Karpas-422 (cell line): ENCODE measurements at regions not wholly inside any gene's neighbourhood (a gene's known extent, or its start where the extent isn't known, plus 50 kb on each side); places are given as distances from the start of the nearest gene placed in this dataset.

Experiments used
- DNase-seq: peaks from one replicate; pipeline ENCODE4 v3.0.0-alpha.2; 2015
- H2AFZ ChIP-seq: fragments of 200-600 bp; sonication (generic); 2 replicates; pipeline ENCODE4 v1.6.1; 2014; ENCODE audit warnings: antibody characterized with exemption, low read length, mixed read lengths
- H3K27ac ChIP-seq: fragments of 200-600 bp; sonication (generic); 2 replicates; pipeline ENCODE4 v1.5.1; 2014; ENCODE audit warnings: mild to moderate bottlenecking, low read length, moderate library complexity
- H3K27me3 ChIP-seq: fragments of 200-600 bp; sonication (generic); 2 replicates; pipeline ENCODE4 v1.6.1; 2014; ENCODE audit warnings: low read length, mixed read lengths
- H3K36me3 ChIP-seq: fragments of 200-600 bp; sonication (generic); 2 replicates; pipeline ENCODE4 v1.6.1; 2014; ENCODE audit warnings: low read length, mixed read lengths; ENCODE audit not compliant: insufficient read depth
- H3K4me1 ChIP-seq: fragments of 200-600 bp; sonication (generic); 2 replicates; pipeline ENCODE4 v1.6.1; 2014; ENCODE audit warnings: mild to moderate bottlenecking, low read length, mixed read lengths
- H3K4me2 ChIP-seq: fragments of 200-600 bp; sonication (generic); 2 replicates; pipeline ENCODE4 v1.6.1; 2014; ENCODE audit warnings: low read length, low read depth, mild to moderate bottlenecking; ENCODE audit not compliant: poor library complexity, severe bottlenecking
- H3K4me3 ChIP-seq: fragments of 200-600 bp; sonication (generic); 2 replicates; pipeline ENCODE4 v1.5.1; 2014; ENCODE audit warnings: mild to moderate bottlenecking, antibody characterized with exemption, low read length, mixed read lengths
- H3K79me2 ChIP-seq: fragments of 200-600 bp; sonication (generic); 2 replicates; pipeline ENCODE4 v1.6.1; 2014; ENCODE audit warnings: mild to moderate bottlenecking, low read length, mixed read lengths
- H3K9ac ChIP-seq: fragments of 200-600 bp; sonication (generic); 2 replicates; pipeline ENCODE4 v1.6.0; 2014; ENCODE audit warnings: low read length
- H3K9me2 ChIP-seq: fragments of 200-600 bp; sonication (generic), shearing (Covaris generic); replicated peaks from 2 replicates; pipeline ENCODE4 v1.6.0; 2014; ENCODE audit warnings: mild to moderate bottlenecking, low read length, moderate library complexity; ENCODE audit not compliant: insufficient read depth
- H3K9me3 ChIP-seq: fragments of 300-700, 200-600 bp; sonication (generic); 2 replicates; pipeline ENCODE4 v1.6.1; 2014; ENCODE audit warnings: low read length, mixed read lengths
- H4K20me1 ChIP-seq: fragments of 200-600 bp; sonication (generic); 2 replicates; pipeline ENCODE4 v1.6.1; 2014; ENCODE audit warnings: mild to moderate bottlenecking, antibody characterized with exemption, low read length, low read depth; ENCODE audit not compliant: insufficient read depth

GRCh38 chr9:74284581-74285450 lies 212.3 kb upstream of the RORB start:
- no peak overlapping the region for H3K27ac ChIP-seq

DNA sequence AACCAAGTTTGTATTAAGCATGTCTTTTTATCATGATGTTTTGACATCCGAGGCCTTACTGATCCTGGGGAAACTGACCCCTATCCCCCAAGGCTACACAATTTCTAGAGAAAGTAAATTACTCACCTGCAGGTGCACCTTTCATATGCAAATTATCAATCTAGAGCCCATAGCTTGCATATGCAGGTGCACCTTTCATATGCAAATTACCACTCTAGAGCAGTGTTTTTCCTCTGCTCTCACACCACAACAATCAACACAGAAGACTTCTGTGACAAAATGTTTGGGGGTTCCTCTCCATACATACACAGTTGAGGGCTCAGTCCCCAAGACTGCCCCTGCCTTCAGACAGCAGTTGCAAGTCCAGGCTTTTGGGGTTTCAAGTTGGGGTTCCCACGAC lies 203.7 kb upstream of the RORB start:
- no peaks in the 10 kb centered on the region; the same call in 1 of the 2 replicates for H3K9me2 ChIP-seq
- no peaks in the 10 kb centered on the region for H3K79me2 ChIP-seq
- H3K36me3 ChIP-seq: no peaks in the 10 kb centered on the region
- no peak overlapping the region for H3K9ac ChIP-seq
- no peak overlapping the region for H3K4me3 ChIP-seq
- no peaks in the 10 kb centered on the region for H3K27me3 ChIP-seq
- H3K4me1 ChIP-seq: no peaks in the 10 kb centered on the region
- H3K4me2 ChIP-seq: no peak overlapping the region
- H4K20me1 ChIP-seq: no peaks in the 10 kb centered on the region
- no peak for DNase-seq
- H2AFZ ChIP-seq: no peak overlapping the region
- no peak overlapping the region for H3K27ac ChIP-seq
- no peaks in the 10 kb centered on the region for H3K9me3 ChIP-seq

More at GRCh38 chr9:74284581-74285450, 212.3 kb upstream of the RORB start:
- H3K9me3 ChIP-seq: no peaks in the 10 kb centered on the region
- no peak overlapping the region for H3K4me3 ChIP-seq
- no peaks in the 10 kb centered on the region for H3K9me2 ChIP-seq
- H2AFZ ChIP-seq: no peak overlapping the region
- H3K9ac ChIP-seq: no peak overlapping the region
- no peaks in the 10 kb centered on the region for H3K36me3 ChIP-seq
- H3K27me3 ChIP-seq: no peaks in the 10 kb centered on the region
- no peak for DNase-seq
- H4K20me1 ChIP-seq: no peaks in the 10 kb centered on the region
- H3K79me2 ChIP-seq: no peaks in the 10 kb centered on the region
- H3K4me2 ChIP-seq: no peak overlapping the region
- H3K4me1 ChIP-seq: no peaks in the 10 kb centered on the region

DNA sequence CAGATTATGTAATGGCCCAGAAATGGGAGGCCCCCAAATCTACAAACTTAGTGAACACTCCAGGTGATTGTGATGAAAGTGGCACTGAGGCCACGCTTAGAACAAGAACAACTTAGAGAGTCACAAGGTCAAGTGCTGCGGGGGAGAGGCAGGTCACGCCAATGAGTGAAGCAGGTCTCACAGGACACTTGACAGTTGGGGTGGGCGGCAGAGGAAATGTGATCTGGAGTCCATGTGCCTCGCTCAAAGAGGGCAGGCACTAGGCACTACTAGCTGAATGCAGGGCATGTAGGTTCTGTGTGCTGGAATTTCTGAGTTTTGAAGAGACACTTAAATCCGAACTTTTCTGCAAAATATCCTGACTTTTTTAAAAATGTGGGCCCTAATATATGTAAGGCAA lies 193.2 kb upstream of the RORB start:
- Histone ChIP-seq H2AFZ (no peak overlapping the region), H3K4me3 (no peak overlapping the region), H3K36me3 (no peaks in the 10 kb centered on the region), H3K9ac (no peak overlapping the region), H3K4me2 (no peak overlapping the region), H3K4me1 (no peaks in the 10 kb centered on the region), H3K9me2 (no peaks in the 10 kb centered on the region), H3K79me2 (no peaks in the 10 kb centered on the region), H3K27ac (no peak overlapping the region), H3K9me3 (no peaks in the 10 kb centered on the region; the same call in 1 of the 2 replicates), H4K20me1 (no peaks in the 10 kb centered on the region), H3K27me3 (no peaks in the 10 kb centered on the region)
- DNase-seq: no peak

DNA sequence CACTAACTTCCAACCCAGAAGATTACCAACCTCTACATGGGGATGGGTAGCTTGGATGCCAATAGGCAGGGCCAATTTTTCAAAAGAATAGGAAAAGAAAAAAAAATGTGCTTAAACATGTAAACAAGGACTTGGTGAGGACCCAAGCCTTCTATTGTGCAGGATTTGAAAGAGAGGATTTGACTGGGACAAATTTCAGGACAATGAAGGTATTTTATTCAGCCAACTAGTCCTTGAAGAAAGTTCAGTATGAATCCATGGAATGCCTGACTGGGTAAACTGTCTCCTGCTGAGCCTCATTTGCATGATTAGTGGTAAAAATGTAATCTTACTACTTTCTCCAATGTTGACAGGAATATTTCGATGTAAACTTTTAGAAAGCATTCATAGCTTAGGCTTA lies 192.5 kb upstream of the RORB start:
- H3K4me3 ChIP-seq: no peak overlapping the region
- no peaks in the 10 kb centered on the region for H3K79me2 ChIP-seq
- H3K9me2 ChIP-seq: no peaks in the 10 kb centered on the region
- no peak for DNase-seq
- H2AFZ ChIP-seq: no peak overlapping the region
- no peaks in the 10 kb centered on the region for H4K20me1 ChIP-seq
- H3K9me3 ChIP-seq: no peaks in the 10 kb centered on the region; the same call in 1 of the 2 replicates
- no peak overlapping the region for H3K27ac ChIP-seq
- no peaks in the 10 kb centered on the region for H3K36me3 ChIP-seq
- H3K9ac ChIP-seq: no peak overlapping the region
- no peak overlapping the region for H3K4me2 ChIP-seq
- no peaks in the 10 kb centered on the region for H3K4me1 ChIP-seq
- H3K27me3 ChIP-seq: no peaks in the 10 kb centered on the region

- no peaks in the 10 kb centered on the region for H3K9me3 ChIP-seq
Measured at GRCh38 chr9:74309654-74310053, 187.5 kb upstream of the RORB start.

DNA sequence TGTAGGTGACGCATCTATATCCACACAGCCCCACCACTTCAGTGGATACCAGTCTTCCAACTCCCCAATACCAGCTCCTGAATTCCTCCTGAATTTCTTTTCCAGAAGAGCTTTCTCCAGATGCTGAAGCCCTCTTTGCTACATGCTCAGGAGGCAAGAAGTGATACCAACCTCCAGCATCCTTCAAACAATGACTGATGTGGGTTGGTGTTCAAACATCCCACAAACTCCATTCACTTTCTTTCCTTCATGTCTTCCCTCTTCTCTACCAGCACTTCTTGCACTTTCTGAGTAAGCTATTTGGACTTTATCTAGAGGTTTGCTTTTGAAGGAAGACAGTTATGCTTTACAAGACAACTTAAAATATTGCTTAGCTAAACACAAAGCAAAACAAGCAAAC lies 179.9 kb upstream of the RORB start:
- no peak overlapping the region for H3K4me3 ChIP-seq
- H3K79me2 ChIP-seq: no peaks in the 10 kb centered on the region
- no peaks in the 10 kb centered on the region for H3K4me1 ChIP-seq
- H2AFZ ChIP-seq: no peak overlapping the region
- H3K27me3 ChIP-seq: no peaks in the 10 kb centered on the region
- H3K27ac ChIP-seq: no peak overlapping the region
- no peak overlapping the region for H3K9ac ChIP-seq
- no peak for DNase-seq
- no peaks in the 10 kb centered on the region for H3K36me3 ChIP-seq
- no peaks in the 10 kb centered on the region for H4K20me1 ChIP-seq
- 0 out of 2 replicates have a peak, but pooled peaks cover 3% of the 10 kb centered on the region for H3K9me2 ChIP-seq
- H3K4me2 ChIP-seq: no peak overlapping the region
- H3K9me3 ChIP-seq: no peaks in the 10 kb centered on the region

More at GRCh38 chr9:74309654-74310053, 187.5 kb upstream of the RORB start:
- H3K4me3 ChIP-seq: no peak overlapping the region
- H3K4me1 ChIP-seq: no peaks in the 10 kb centered on the region
- H3K36me3 ChIP-seq: no peaks in the 10 kb centered on the region
- no peak overlapping the region for H3K4me2 ChIP-seq
- no peaks in the 10 kb centered on the region for H3K79me2 ChIP-seq
- H3K27ac ChIP-seq: no peak overlapping the region
- H3K9ac ChIP-seq: no peak overlapping the region
- H3K9me2 ChIP-seq: 0 out of 2 replicates have a peak, but pooled peaks cover 3% of the 10 kb centered on the region
- DNase-seq: no peak
- H2AFZ ChIP-seq: no peak overlapping the region
- peaks cover 2% of the 10 kb centered on the region; the same call in 1 of the 2 replicates for H3K27me3 ChIP-seq
- H4K20me1 ChIP-seq: no peaks in the 10 kb centered on the region

DNA sequence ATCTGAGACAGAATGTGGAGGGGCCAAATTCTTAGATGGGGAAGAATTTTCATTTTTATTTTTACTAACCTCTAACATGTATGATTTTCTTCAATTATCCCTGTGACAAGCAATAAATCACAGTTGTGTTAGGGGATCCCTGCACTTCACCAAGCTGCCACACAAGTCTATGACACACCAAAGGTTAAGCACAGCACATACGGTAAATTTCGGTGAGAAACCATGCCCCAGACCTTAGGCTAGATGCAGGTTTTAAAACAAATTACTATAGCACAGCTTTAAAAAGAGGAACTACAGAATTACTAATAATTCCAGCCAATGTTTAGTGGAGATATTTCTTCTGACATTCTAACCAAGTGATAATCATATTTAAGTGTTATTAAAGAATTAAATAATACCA lies 175.7 kb upstream of the RORB start:
- no peak overlapping the region for H3K9ac ChIP-seq

DNA sequence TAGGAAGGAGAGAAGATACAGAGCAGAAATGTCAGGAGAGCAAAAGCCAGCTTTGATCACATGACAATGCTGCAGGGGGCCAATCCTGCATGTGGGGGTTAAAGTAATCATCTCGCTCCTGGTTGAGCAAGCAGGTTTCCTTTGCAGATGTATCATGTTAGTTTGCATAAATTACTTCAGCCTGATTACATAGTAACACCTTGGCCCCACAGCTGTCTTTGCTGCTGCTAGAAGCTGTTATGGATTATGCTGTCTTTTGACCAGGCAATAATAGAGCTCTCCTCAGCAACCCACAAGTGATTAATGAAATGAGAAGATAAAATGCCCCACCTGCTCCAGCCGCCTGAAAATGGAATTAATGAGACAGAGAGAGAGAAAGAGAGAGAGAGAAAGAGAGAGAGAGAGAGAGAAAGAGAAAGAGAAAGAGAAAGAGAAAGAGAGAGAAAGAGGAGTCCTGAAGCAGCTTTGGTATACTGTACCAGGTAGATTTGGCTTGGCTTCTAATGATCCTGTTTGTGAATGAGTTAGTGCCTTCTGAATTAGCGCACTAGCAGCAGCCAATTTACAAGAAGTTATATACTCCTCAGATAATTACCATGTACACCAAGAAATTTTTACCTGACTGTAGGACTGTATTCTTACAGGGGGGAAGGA lies 174.3 kb upstream of the RORB start:
- Histone ChIP-seq H3K27me3 (no peaks in the 10 kb centered on the region), H3K4me3 (no peak overlapping the region), H3K9me2 (no peaks in the 10 kb centered on the region), H2AFZ (no peak overlapping the region), H3K9me3 (no peaks in the 10 kb centered on the region), H3K36me3 (no peaks in the 10 kb centered on the region), H3K27ac (no peak overlapping the region), H3K9ac (no peak overlapping the region), H3K4me2 (no peak overlapping the region), H3K4me1 (no peaks in the 10 kb centered on the region), H4K20me1 (no peaks in the 10 kb centered on the region), H3K79me2 (no peaks in the 10 kb centered on the region)
- no peak for DNase-seq

More for the DNA sequence above, 175.7 kb upstream of the RORB start:
- Histone ChIP-seq H3K27me3 (no peaks in the 10 kb centered on the region), H3K4me3 (no peak overlapping the region), H3K79me2 (no peaks in the 10 kb centered on the region), H2AFZ (no peak overlapping the region), H3K4me2 (no peak overlapping the region), H3K9me2 (no peaks in the 10 kb centered on the region), H4K20me1 (no peaks in the 10 kb centered on the region), H3K9me3 (no peaks in the 10 kb centered on the region), H3K36me3 (no peaks in the 10 kb centered on the region), H3K27ac (no peak overlapping the region), H3K4me1 (no peaks in the 10 kb centered on the region)
- DNase-seq: no peak
